Psoas muscle (tissue), 7 donors: ENCODE measurements at regions not wholly inside any gene's neighbourhood (a gene's known extent, or its start where the extent isn't known, plus 50 kb on each side); places are given as distances from the start of the nearest gene placed in this dataset.

Experiments
- ATAC-seq, 4 donors: fragments of 200-7000 bp; cut with Tn5 transposase; one replicate each; pipeline ENCODE4 v1.9.1; 2020; ENCODE audit warnings: moderate library complexity in 3 of 4, mild to moderate bottlenecking in 2 of 4
- DNase-seq, 2 donors: peaks; one replicate each; pipeline ENCODE4 v3.0.0-alpha.2; 2020
- H3K27ac ChIP-seq: fragments of 200-600 bp; one replicate; pipeline ENCODE4 v1.8.0; 2022
- H3K27me3 ChIP-seq, 3 donors: fragments of 200-600 bp in 1 of 3; one replicate each; pipeline versions ENCODE4 v1.6.1 to v1.8.0; 2013 to 2022; ENCODE audit warnings: low read length in 2 of 3, mild to moderate bottlenecking in 2 of 3, moderate library complexity in 1 of 3; ENCODE audit not compliant: insufficient read depth in 3 of 3
- H3K36me3 ChIP-seq, 2 donors: fragments of 200-600 bp in 1 of 2; one replicate each; pipeline versions ENCODE4 v1.6.1 to v1.8.0; 2013 to 2022; ENCODE audit warnings: low read depth in 1 of 2, mild to moderate bottlenecking in 1 of 2, moderate library complexity in 1 of 2; ENCODE audit not compliant: insufficient read depth in 1 of 2
- H3K4me1 ChIP-seq: fragments of 200-600 bp; one replicate; pipeline ENCODE4 v1.8.0; 2022
- H3K4me3 ChIP-seq: fragments of 200-600 bp; one replicate; pipeline ENCODE4 v1.8.0; 2022; ENCODE audit warnings: mild to moderate bottlenecking
- H3K9me3 ChIP-seq: fragments of 200-600 bp; one replicate; pipeline ENCODE4 v1.8.0; 2022
- CTCF ChIP-seq: fragments of 200-600 bp; IDR thresholded peaks from one replicate; pipeline ENCODE4 v1.8.0; 2022; ENCODE audit warnings: antibody characterized with exemption
- WGBS, 3 donors: extraction: QIAGEN DNeasy Blood & Tissue Kit; methylation state at CpG; one replicate each; pipeline versions ENCODE4 v1.1.6 to v1.1.7; 2013; 5-methylcytosine and 5-hydroxymethylcytosine counted together
- intact Hi-C, 2 donors: fragments of 100-400 bp; cut with DNase I; formaldehyde crosslinking; loops; one replicate each; pipeline versions ENCODE4 v1.11.0 to v1.14.2; 2022
- donor health status: healthy with polysubstance abuse.
- donor health status: DM: no; HTN: no; CAD: no; lungs with moderate emphysema.
- donor health status: Bipolar disorder and iron deficiency.
- donor health status: healthy.
- donor health status: DM: yes; HTN: yes; CAD: no.
- donor health status: DM: no; HTN: no; CAD: no.
- donor health status: DM: yes; HTN: yes; CAD: no.

GRCh38 chr4:10180927-10181744, 64.5 kb upstream of the WDR1 start:
- intact Hi-C loops, result no loop called here
- no peak for TF ChIP-seq CTCF
- no peak for DNase-seq
- Histone ChIP-seq H3K27me3 (no peaks in the 10 kb centered on the region), H3K4me1 (no peaks in the 10 kb centered on the region), H3K9me3 (no peaks in the 10 kb centered on the region), H3K27ac (no peak overlapping the region), H3K4me3 (no peak overlapping the region), H3K36me3 (no peaks in the 10 kb centered on the region)
- no peak for ATAC-seq
- WGBS, 3 donors, result 53 to 59% (median 55%) methylated on average over 4 of the region's 4 CpGs

- Histone ChIP-seq H3K36me3 (no peaks in the 10 kb centered on the region), H3K27ac (no peak overlapping the region), H3K9me3 (no peaks in the 10 kb centered on the region), H3K4me3 (no peak overlapping the region), H3K27me3 (no peaks in the 10 kb centered on the region), H3K4me1 (no peaks in the 10 kb centered on the region)
- intact Hi-C loops, result no loop called here
- no peak for TF ChIP-seq CTCF
- WGBS, 3 donors, result 79 to 95% (median 80%) methylated on average over 1 of the region's 1 CpG
- DNase-seq, result no peak
- no peak for ATAC-seq
Measured at GRCh38 chr4:10180603-10180926, 64.0 kb upstream of the WDR1 start.

GRCh38 chr4:10179957-10180602, 63.5 kb upstream of the WDR1 start:
- intact Hi-C loops, result no loop called here

GRCh38 chr4:10178763-10179162, 62.2 kb upstream of the WDR1 start:
- Histone ChIP-seq H3K9me3 (no peaks in the 10 kb centered on the region), H3K36me3 (no peaks in the 10 kb centered on the region), H3K27me3 (no peaks in the 10 kb centered on the region), H3K4me1 (peaks cover 13% of the 10 kb centered on the region), H3K27ac (no peak overlapping the region), H3K4me3 (no peak overlapping the region)
- no peak for DNase-seq
- TF ChIP-seq CTCF, result no peak
- WGBS, 3 donors, result 81 to 84% (median 84%) methylated on average over 5 of the region's 5 CpGs
- intact Hi-C loops, result no loop called here
- no peak for ATAC-seq

More at GRCh38 chr4:10179957-10180602, 63.5 kb upstream of the WDR1 start:
- DNase-seq (no peak), ATAC-seq (no peak)
- no peak overlapping the region for H3K27ac ChIP-seq
- WGBS, 3 donors, result 64 to 78% (median 67%) methylated on average over 4 of the region's 4 CpGs
- no peak overlapping the region for H3K4me3 ChIP-seq
- no peaks in the 10 kb centered on the region for H3K9me3 ChIP-seq
- no peaks in the 10 kb centered on the region for H3K27me3 ChIP-seq
- H3K36me3 ChIP-seq, result no peaks in the 10 kb centered on the region
- TF ChIP-seq CTCF, result no peak
- H3K4me1 ChIP-seq, result peaks cover under 1% of the 10 kb centered on the region
